Kidney (tissue), 13 donors: ENCODE measurements at regions not wholly inside any gene's neighbourhood (a gene's known extent, or its start where the extent isn't known, plus 50 kb on each side); places are given as distances from the start of the nearest gene placed in this dataset.

Source experiments
- DNase-seq, 5 donors: peaks; one replicate each; pipeline ENCODE4 v3.0.0-alpha.2; 2013 to 2020
- FAIRE-seq: peaks from 2 replicates; lab custom pipeline; 2012; peaks lifted over from hg19 to GRCh38; lab: Jason Lieb, UNC
- H3K27ac ChIP-seq, 2 donors: one replicate each; pipeline ENCODE4 v1.7.0; 2013; ENCODE audit warnings: low read depth in 2 of 2, low read length in 2 of 2, inconsistent platforms in 1 of 2
- H3K27me3 ChIP-seq: one replicate; pipeline ENCODE4 v1.7.1; 2013; ENCODE audit warnings: low read length, inconsistent platforms; ENCODE audit not compliant: control insufficient read depth, insufficient read depth
- H3K36me3 ChIP-seq, 3 donors: one replicate each; pipeline versions ENCODE4 v1.7.0 to v1.7.1; 2013; ENCODE audit warnings: low read length in 3 of 3, control low read depth in 1 of 3, inconsistent platforms in 1 of 3; ENCODE audit not compliant: insufficient read depth in 3 of 3, control insufficient read depth in 2 of 3
- H3K4me1 ChIP-seq, 3 donors: one replicate each; pipeline versions ENCODE4 v1.7.0 to v1.7.1; 2013; ENCODE audit warnings: low read length in 3 of 3, inconsistent platforms in 1 of 3, low read depth in 1 of 3; ENCODE audit not compliant: control insufficient read depth in 2 of 3, insufficient read depth in 2 of 3
- H3K4me3 ChIP-seq, 3 donors: one replicate each; pipeline versions ENCODE4 v1.7.0 to v1.8.1; 2013; ENCODE audit warnings: low read length in 3 of 3, control low read depth in 1 of 3, inconsistent platforms in 1 of 3
- H3K9ac ChIP-seq, 3 donors: one replicate each; pipeline versions ENCODE4 v1.7.0 to v1.7.1; 2013; ENCODE audit warnings: low read length in 3 of 3, control low read depth in 1 of 3, inconsistent platforms in 1 of 3
- H3K9me3 ChIP-seq, 3 donors: one replicate each; pipeline versions ENCODE4 v1.7.0 to v1.7.1; 2013; ENCODE audit warnings: low read length in 3 of 3, control low read depth in 1 of 3, inconsistent platforms in 1 of 3; ENCODE audit not compliant: control insufficient read depth in 2 of 3, insufficient read depth in 1 of 3
- intact Hi-C: fragments of 100-400 bp; cut with DNase I; formaldehyde crosslinking; loops from one replicate; pipeline ENCODE4 v1.11.1; 2022
- TF ChIP-seq, protein P1 (sequence below): IDR thresholded peaks from 3 replicates; pipeline ENCODE4 v1.5.1; 2012; ENCODE audit warnings: mild to moderate bottlenecking, moderate library complexity, borderline replicate concordance; ENCODE audit not compliant: insufficient read depth; ENCODE audit errors: extremely low read depth
- donor health status: control.
- donor health status: control.
- donor health status: control.
- donor health status: control.
- donor health status: control.
- donor health status: DM: yes; HTN: yes; CAD: no.
- donor health status: Normal renal cell carcinoma (clear cell type).

DNA sequence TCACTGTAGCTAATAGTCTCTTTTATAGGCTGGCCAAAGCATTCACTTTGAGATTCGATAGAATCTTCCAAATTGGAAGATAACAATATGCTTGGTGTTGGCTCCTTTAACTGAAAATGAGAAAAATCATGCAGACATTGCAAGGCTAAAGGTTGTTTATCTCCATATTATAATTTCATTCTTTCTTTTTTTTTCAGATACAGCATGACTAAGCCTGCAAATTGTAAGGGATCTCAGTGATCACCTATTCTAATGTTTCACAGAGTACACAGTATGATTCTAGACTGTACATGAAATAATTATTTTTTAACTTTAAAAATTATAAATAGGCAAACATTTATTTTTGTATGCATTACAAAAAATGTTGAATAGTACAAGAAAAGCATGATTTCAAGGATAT is 451.7 kb upstream of the DDI1 start:
- no peaks in the 10 kb centered on the region for H3K36me3 ChIP-seq
- no peak for DNase-seq

DNA sequence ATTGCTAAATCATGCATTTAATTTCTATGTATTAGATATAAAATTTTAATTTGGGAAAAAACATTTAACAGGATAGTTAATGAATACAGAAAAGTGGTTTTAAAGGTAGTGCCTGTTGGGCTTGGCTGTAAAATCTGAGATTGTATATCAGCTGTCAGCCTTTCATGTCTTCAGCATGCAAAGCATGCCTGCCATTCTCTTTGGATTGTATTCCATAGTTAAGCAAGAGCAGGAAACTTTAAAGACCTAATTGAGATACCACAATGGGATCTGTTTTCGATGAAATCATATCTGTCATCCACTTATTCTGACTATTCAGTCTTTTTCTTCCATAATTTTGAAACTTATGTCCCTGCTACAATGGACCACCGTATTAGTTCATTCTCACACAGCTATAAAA is 451.0 kb upstream of the DDI1 start:
- FAIRE-seq (no peak), DNase-seq (no peak)

More for the DNA sequence above, 451.7 kb upstream of the DDI1 start:
- Histone ChIP-seq H3K9ac (no peak overlapping the region), H3K4me3 (no peak overlapping the region), H3K4me1 (no peaks in the 10 kb centered on the region), H3K27ac (no peak overlapping the region), H3K9me3 (no peaks in the 10 kb centered on the region), H3K27me3 (no peaks in the 10 kb centered on the region)
- intact Hi-C loops = no loop called here
- TF ChIP-seq, protein P1, sequence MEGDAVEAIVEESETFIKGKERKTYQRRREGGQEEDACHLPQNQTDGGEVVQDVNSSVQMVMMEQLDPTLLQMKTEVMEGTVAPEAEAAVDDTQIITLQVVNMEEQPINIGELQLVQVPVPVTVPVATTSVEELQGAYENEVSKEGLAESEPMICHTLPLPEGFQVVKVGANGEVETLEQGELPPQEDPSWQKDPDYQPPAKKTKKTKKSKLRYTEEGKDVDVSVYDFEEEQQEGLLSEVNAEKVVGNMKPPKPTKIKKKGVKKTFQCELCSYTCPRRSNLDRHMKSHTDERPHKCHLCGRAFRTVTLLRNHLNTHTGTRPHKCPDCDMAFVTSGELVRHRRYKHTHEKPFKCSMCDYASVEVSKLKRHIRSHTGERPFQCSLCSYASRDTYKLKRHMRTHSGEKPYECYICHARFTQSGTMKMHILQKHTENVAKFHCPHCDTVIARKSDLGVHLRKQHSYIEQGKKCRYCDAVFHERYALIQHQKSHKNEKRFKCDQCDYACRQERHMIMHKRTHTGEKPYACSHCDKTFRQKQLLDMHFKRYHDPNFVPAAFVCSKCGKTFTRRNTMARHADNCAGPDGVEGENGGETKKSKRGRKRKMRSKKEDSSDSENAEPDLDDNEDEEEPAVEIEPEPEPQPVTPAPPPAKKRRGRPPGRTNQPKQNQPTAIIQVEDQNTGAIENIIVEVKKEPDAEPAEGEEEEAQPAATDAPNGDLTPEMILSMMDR = no peak
- FAIRE-seq = no peak

DNA sequence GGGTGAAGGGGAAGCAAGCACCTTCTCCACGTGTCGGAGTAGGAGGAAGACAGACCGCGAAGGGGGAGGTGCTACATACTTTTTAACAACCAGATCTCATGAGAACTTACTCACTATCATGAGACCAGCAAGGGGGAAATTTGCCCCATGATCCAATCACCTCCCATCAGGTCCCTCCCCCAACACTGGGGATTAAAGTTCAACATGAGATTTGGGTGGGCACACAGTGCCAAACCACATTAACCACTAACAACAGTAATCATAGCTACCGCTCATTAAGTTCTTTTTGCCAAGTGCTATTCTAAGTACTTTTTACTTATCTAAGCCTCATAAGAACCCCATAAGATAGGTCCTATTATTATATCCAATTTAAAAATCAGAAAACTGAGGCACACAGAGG is 450.5 kb upstream of the DDI1 start:
- FAIRE-seq = no peak
- H3K36me3 ChIP-seq = no peaks in the 10 kb centered on the region
- intact Hi-C loops = no loop called here
- no peak overlapping the region for H3K9ac ChIP-seq
- no peaks in the 10 kb centered on the region for H3K27me3 ChIP-seq
- DNase-seq = no peak
- no peaks in the 10 kb centered on the region for H3K4me1 ChIP-seq
- TF ChIP-seq, protein P1 = no peak
- H3K27ac ChIP-seq = no peak overlapping the region
- H3K4me3 ChIP-seq = no peak overlapping the region
- no peaks in the 10 kb centered on the region for H3K9me3 ChIP-seq

More for the DNA sequence above, 451.0 kb upstream of the DDI1 start:
- no peak overlapping the region for H3K9ac ChIP-seq
- H3K36me3 ChIP-seq = no peaks in the 10 kb centered on the region
- no peak overlapping the region for H3K4me3 ChIP-seq
- H3K27me3 ChIP-seq = no peaks in the 10 kb centered on the region
- H3K9me3 ChIP-seq = no peaks in the 10 kb centered on the region
- no peak overlapping the region for H3K27ac ChIP-seq
- intact Hi-C loops = no loop called here
- TF ChIP-seq, protein P1 = no peak
- no peaks in the 10 kb centered on the region for H3K4me1 ChIP-seq

DNA sequence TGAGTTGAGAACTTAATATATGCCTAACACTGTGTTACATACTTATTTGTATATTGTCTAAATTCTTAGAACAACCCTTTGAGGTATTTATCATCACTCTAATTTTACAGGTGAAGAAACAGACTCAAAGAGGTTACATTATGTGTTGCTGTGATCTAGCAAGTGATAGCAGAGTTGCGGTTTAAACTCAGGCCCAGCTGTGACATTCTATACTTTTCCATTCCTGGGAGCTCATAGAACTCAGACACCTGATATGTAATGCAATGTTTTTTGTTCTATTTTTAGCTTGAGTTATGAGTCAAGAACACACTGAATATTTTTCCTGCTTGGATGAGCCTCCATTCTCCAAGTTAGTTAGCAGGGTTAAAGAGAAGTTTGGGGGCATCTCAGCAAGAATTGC is 449.7 kb upstream of the DDI1 start:
- TF ChIP-seq, protein P1 = no peak
- no peak overlapping the region for H3K9ac ChIP-seq
- H3K36me3 ChIP-seq = no peaks in the 10 kb centered on the region
- no peak overlapping the region for H3K4me3 ChIP-seq
- FAIRE-seq = no peak
- no peaks in the 10 kb centered on the region for H3K9me3 ChIP-seq
- H3K27ac ChIP-seq = no peak overlapping the region
- DNase-seq = peak in 2 of 5 donors; percentile 27 to 29
- no peaks in the 10 kb centered on the region for H3K27me3 ChIP-seq
- intact Hi-C loops = no loop called here
- H3K4me1 ChIP-seq = no peaks in the 10 kb centered on the region
